HCT116 (cell line): ENCODE measurements at regions not wholly inside any gene's neighbourhood (a gene's known extent, or its start where the extent isn't known, plus 50 kb on each side); places are given as distances from the start of the nearest gene placed in this dataset.

ENCODE experiments used
- ATAC-seq: fragments of 200-7000 bp; cut with Tn5 transposase; 2 replicates; pipeline ENCODE4 v1.9.1; 2020; ENCODE audit warnings: mild to moderate bottlenecking, moderate library complexity
- BruUV-seq: library from RNA; stranded (reverse); fragments of 400-500 nt; replicated peaks from 2 replicates; lab custom pipeline; 2021; lab: Mats Ljungman, UMichigan
- CTCF ChIA-PET: fragments of 300-600 bp; sonication (Branson Sonifier 250); formaldehyde crosslinking; loops from one replicate; lab custom pipeline; 2021; ENCODE audit warnings: antibody characterized with exemption; lab: Charles Lee
- POLR2A ChIA-PET: fragments of 300-600, 350-600 bp; sonication (Branson Sonifier 250); formaldehyde crosslinking; loops from one replicate; lab custom pipeline; 2021; ENCODE audit warnings: antibody characterized with exemption; lab: Charles Lee
- RAD21 ChIA-PET, 2 experiments: fragments of 300-600 bp; sonication (Branson Sonifier 250); formaldehyde crosslinking; loops; one replicate each; lab custom pipeline; 2023; ENCODE audit warnings: low total read pairs in 2 of 2; ENCODE audit not compliant: uncharacterized antibody in 2 of 2, unreplicated experiment in 2 of 2, low non-redundant PET in 1 of 2; lab: Charles Lee
- DNase-seq: peaks from one replicate; pipeline ENCODE4 v3.0.0-alpha.2; 2010; ENCODE audit warnings: low read depth, low spot score
- H2AFZ ChIP-seq: fragments of 200-600 bp; shearing (Covaris generic), sonication (generic); 2 replicates; pipeline ENCODE4 v1.6.1; 2017; ENCODE audit warnings: low read depth, mixed run types, mixed read lengths, antibody characterized with exemption, low read length; ENCODE audit not compliant: poor library complexity, severe bottlenecking
- H3K27ac ChIP-seq: 2 replicates; pipeline ENCODE4 v1.5.1; 2012; ENCODE audit warnings: low read depth, low read length
- H3K27me3 ChIP-seq: fragments of 200-600 bp; sonication (generic); 2 replicates; pipeline ENCODE4 v1.6.1; 2016; ENCODE audit warnings: mixed run types, low read length, mixed read lengths; ENCODE audit not compliant: insufficient read depth
- H3K36me3 ChIP-seq, 2 experiments: fragments of 200-500 bp in 1 of 2; fragments of 200-600 bp in 1 of 2; sonication (Bioruptor generic) in 1 of 2; sonication (generic) in 1 of 2; 2 replicates each; pipeline versions ENCODE4 v1.5.1 to v1.6.1; 2014 to 2016; ENCODE audit warnings: low read length in 2 of 2, inconsistent platforms in 1 of 2, mixed read lengths in 1 of 2, mixed run types in 1 of 2; ENCODE audit not compliant: insufficient read depth in 2 of 2, control insufficient read depth in 1 of 2
- H3K4me1 ChIP-seq, 2 experiments: fragments of 200-600 bp in 1 of 2; sonication (generic) in 1 of 2; 2 replicates each; pipeline versions ENCODE4 v1.5.1 to v1.6.1; 2012 to 2017; ENCODE audit warnings: low read length in 2 of 2, inconsistent platforms in 1 of 2, mild to moderate bottlenecking in 1 of 2, mixed read lengths in 1 of 2, mixed run types in 1 of 2, moderate library complexity in 1 of 2; ENCODE audit not compliant: insufficient read depth in 2 of 2, control insufficient read depth in 1 of 2
- H3K4me2 ChIP-seq: fragments of 200-600 bp; sonication (generic); 2 replicates; pipeline ENCODE4 v1.6.1; 2017; ENCODE audit warnings: mixed run types, low read length, mixed read lengths
- H3K4me3 ChIP-seq, 2 experiments: fragments of 200-600 bp in 1 of 2; sonication (generic) in 1 of 2; replicated peaks in 1 of 2; 2 replicates each; pipeline ENCODE4 v1.5.1; 2011 to 2016; ENCODE audit warnings: low read length in 2 of 2, control low read depth in 1 of 2, low read depth in 1 of 2, mild to moderate bottlenecking in 1 of 2, mixed read lengths in 1 of 2, mixed run types in 1 of 2
- H3K79me2 ChIP-seq: fragments of 200-600 bp; sonication (generic); 2 replicates; pipeline ENCODE4 v1.6.1; 2017; ENCODE audit warnings: mild to moderate bottlenecking, mixed run types, low read length, moderate library complexity, mixed read lengths; ENCODE audit not compliant: insufficient read depth
- H3K9ac ChIP-seq: fragments of 200-600 bp; sonication (generic); 2 replicates; pipeline ENCODE4 v1.6.1; 2016; ENCODE audit warnings: low read length, mixed read lengths
- H3K9me2 ChIP-seq: fragments of 200-600 bp; sonication (generic), shearing (Covaris generic); 2 replicates; pipeline ENCODE4 v1.6.1; 2017; ENCODE audit warnings: mixed run types, mild to moderate bottlenecking, moderate library complexity; ENCODE audit not compliant: insufficient read depth
- H3K9me3 ChIP-seq, 2 experiments: fragments of 200-500 bp in 1 of 2; fragments of 200-600 bp in 1 of 2; sonication (Bioruptor generic) in 1 of 2; sonication (generic) in 1 of 2; 2 replicates each; pipeline ENCODE4 v1.6.1; 2014 to 2017; ENCODE audit warnings: low read length in 2 of 2, mixed read lengths in 2 of 2, inconsistent platforms in 1 of 2, low read depth in 1 of 2, mild to moderate bottlenecking in 1 of 2, mixed run types in 1 of 2, moderate library complexity in 1 of 2; ENCODE audit not compliant: control insufficient read depth in 1 of 2, insufficient read depth in 1 of 2
- H4K20me1 ChIP-seq: fragments of 200-600 bp; sonication (generic), shearing (Covaris generic); 2 replicates; pipeline ENCODE4 v1.6.1; 2017; ENCODE audit warnings: mixed run types, mild to moderate bottlenecking, moderate library complexity; ENCODE audit not compliant: insufficient read depth
- CBX3 ChIP-seq: IDR thresholded peaks from 2 replicates; pipeline ENCODE4 v1.6.1; 2012; ENCODE audit warnings: low read depth
- CEBPB ChIP-seq: IDR thresholded peaks from 2 replicates; pipeline ENCODE4 v1.6.1; 2012; ENCODE audit warnings: low read depth
- EGR1 ChIP-seq: IDR thresholded peaks from 2 replicates; pipeline ENCODE4 v1.6.1; 2012; ENCODE audit warnings: low read depth
- FOSL1 ChIP-seq: IDR thresholded peaks from 2 replicates; pipeline ENCODE4 v1.6.1; 2012; ENCODE audit warnings: low read depth
- RAD21 ChIP-seq: IDR thresholded peaks from 2 replicates; pipeline ENCODE4 v1.6.1; 2012; ENCODE audit warnings: low read depth, mild to moderate bottlenecking
- SIN3A ChIP-seq: IDR thresholded peaks from 2 replicates; pipeline ENCODE4 v1.6.1; 2012; ENCODE audit warnings: low read depth
- SP1 ChIP-seq: IDR thresholded peaks from 2 replicates; pipeline ENCODE4 v1.6.1; 2012; ENCODE audit warnings: low read depth
- SRF ChIP-seq: IDR thresholded peaks from 2 replicates; pipeline ENCODE4 v1.6.1; 2012; ENCODE audit warnings: low read depth
- TCF7L2 ChIP-seq: IDR thresholded peaks from 2 replicates; pipeline ENCODE4 v1.7.0; 2011; ENCODE audit warnings: borderline replicate concordance, inconsistent platforms; ENCODE audit not compliant: insufficient read depth, insufficient read length; ENCODE audit errors: extremely low read depth
- ZFX ChIP-seq: fragments of 450-650 bp; IDR thresholded peaks from 2 replicates; pipeline ENCODE4 v1.6.1; 2017
- ZNF274 ChIP-seq: fragments of 200-500 bp; sonication (Bioruptor generic); IDR thresholded peaks from 2 replicates; pipeline ENCODE4 v1.6.1; 2014; ENCODE audit warnings: mild to moderate bottlenecking, low read depth, low read length, inconsistent platforms
- intact Hi-C: fragments of 100-400 bp; cut with micrococcal nuclease; formaldehyde crosslinking; loops from 2 replicates; pipeline ENCODE4 v1.10.0; 2022
- TF ChIP-seq, protein P1 (sequence below), 3 experiments: fragments of 200-600 bp in 1 of 3; sonication (generic) in 1 of 3; IDR thresholded peaks in 2 of 3; conservative IDR thresholded peaks in 1 of 3; 2 replicates each; pipeline ENCODE4 v1.5.1; 2012 to 2017; ENCODE audit warnings: low read depth in 2 of 3, low read length in 2 of 3, antibody characterized with exemption in 1 of 3, borderline replicate concordance in 1 of 3, control low read depth in 1 of 3, mild to moderate bottlenecking in 1 of 3, mixed read lengths in 1 of 3, mixed run types in 1 of 3, moderate library complexity in 1 of 3; ENCODE audit not compliant: insufficient read depth in 1 of 3
- TF ChIP-seq, protein P2 (sequence below): IDR thresholded peaks from 2 replicates; pipeline ENCODE4 v1.6.1; 2011; ENCODE audit warnings: mild to moderate bottlenecking, low read length, moderate library complexity; ENCODE audit not compliant: insufficient replicate concordance; ENCODE audit errors: extremely low read depth

DNA sequence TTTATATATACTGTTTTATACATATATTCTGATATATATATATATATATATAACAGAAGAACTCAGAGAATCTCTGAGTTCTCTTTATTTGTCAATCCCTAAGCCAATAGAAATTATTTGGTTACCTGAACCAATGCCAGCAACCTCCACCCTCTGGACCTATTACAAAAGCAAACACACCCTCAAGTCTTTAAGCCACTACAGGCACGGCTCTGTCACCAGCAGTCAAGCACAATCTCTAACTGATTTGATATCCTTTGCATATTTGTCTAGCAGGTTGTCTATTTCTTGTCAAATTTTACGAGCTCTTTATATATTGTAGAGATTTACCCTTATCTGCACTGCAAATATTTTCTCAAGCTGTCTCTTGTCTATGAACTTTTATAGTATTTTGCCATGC is 66.6 kb upstream of the TOPAZ1 start:
- no peaks in the 10 kb centered on the region for H3K79me2 ChIP-seq
- H3K4me1 ChIP-seq: no peaks in the 10 kb centered on the region
- ATAC-seq (no peak), DNase-seq (no peak)
- H3K4me3 ChIP-seq: no peak overlapping the region
- H2AFZ ChIP-seq: no peak overlapping the region
- H4K20me1 ChIP-seq: no peaks in the 10 kb centered on the region
- ChIA-PET CTCF (no interaction called here), POLR2A (no interaction called here), RAD21 (no interaction called here)
- H3K9me3 ChIP-seq: no peaks in the 10 kb centered on the region
- TF ChIP-seq FOSL1: no peak
- no peak for TF ChIP-seq RAD21
- TF ChIP-seq, protein P1, sequence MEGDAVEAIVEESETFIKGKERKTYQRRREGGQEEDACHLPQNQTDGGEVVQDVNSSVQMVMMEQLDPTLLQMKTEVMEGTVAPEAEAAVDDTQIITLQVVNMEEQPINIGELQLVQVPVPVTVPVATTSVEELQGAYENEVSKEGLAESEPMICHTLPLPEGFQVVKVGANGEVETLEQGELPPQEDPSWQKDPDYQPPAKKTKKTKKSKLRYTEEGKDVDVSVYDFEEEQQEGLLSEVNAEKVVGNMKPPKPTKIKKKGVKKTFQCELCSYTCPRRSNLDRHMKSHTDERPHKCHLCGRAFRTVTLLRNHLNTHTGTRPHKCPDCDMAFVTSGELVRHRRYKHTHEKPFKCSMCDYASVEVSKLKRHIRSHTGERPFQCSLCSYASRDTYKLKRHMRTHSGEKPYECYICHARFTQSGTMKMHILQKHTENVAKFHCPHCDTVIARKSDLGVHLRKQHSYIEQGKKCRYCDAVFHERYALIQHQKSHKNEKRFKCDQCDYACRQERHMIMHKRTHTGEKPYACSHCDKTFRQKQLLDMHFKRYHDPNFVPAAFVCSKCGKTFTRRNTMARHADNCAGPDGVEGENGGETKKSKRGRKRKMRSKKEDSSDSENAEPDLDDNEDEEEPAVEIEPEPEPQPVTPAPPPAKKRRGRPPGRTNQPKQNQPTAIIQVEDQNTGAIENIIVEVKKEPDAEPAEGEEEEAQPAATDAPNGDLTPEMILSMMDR (IDR thresholded peaks at IDR 0.05 in 2 of 3, conservative IDR thresholded peaks at IDR 0.05 in 1 of 3; ENCODE audit: borderline replicate concordance in 1 of 3, insufficient read depth in 1 of 3, low read depth in 2 of 3, low read length in 2 of 3): no peak
- no peak for TF ChIP-seq ZFX
- TF ChIP-seq CBX3: no peak
- TF ChIP-seq SP1: no peak
- no peak for TF ChIP-seq SRF
- no peaks in the 10 kb centered on the region for H3K9me2 ChIP-seq
- no peaks in the 10 kb centered on the region for H3K36me3 ChIP-seq
- BruUV-seq: no TSS peak
- H3K9ac ChIP-seq: no peak overlapping the region
- intact Hi-C loops: no loop called here
- no peak overlapping the region for H3K4me2 ChIP-seq
- H3K27me3 ChIP-seq: peaks cover 13% of the 10 kb centered on the region
- no peak overlapping the region for H3K27ac ChIP-seq

DNA sequence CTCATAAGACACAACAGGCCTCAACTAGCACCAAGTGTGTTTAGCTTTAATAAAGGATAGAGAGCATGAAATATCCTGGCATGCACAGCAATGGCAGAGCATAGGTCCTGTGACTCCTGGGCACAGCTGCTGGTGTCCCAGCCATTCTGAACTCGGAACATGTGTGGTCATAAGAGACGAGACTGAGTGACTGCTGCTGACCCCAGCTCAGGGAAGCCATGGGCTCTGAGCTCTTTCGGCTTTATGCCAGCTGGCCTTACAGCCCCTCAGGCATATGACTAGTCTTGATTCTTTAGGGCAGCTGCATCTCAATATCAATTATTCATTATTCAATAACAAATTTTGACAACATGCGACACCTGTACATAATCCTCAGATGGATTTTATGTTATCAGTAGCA is 62.4 kb upstream of the TOPAZ1 start:
- Histone ChIP-seq H2AFZ (no peak overlapping the region), H3K4me1 (no peaks in the 10 kb centered on the region), H3K79me2 (no peaks in the 10 kb centered on the region), H3K4me3 (no peak overlapping the region), H3K4me2 (no peak overlapping the region), H3K9me3 (no peaks in the 10 kb centered on the region), H3K9me2 (no peaks in the 10 kb centered on the region), H3K36me3 (no peaks in the 10 kb centered on the region), H3K27me3 (peaks cover 16% of the 10 kb centered on the region; the same call in 1 of the 2 replicates), H4K20me1 (no peaks in the 10 kb centered on the region), H3K27ac (no peak overlapping the region), H3K9ac (no peak overlapping the region)
- BruUV-seq: no TSS peak
- intact Hi-C loops: no loop called here
- no peak for DNase-seq
- ATAC-seq: no peak
- RAD21 ChIA-PET: no interaction called here
- POLR2A ChIA-PET: interaction anchor here (1.0 kb wide), 1 partner anchor 9 kb away, joined by 3 read pairs; no protein-coding TSS in a partner anchor
- CTCF ChIA-PET: no interaction called here
- TF ChIP-seq, protein P2, sequence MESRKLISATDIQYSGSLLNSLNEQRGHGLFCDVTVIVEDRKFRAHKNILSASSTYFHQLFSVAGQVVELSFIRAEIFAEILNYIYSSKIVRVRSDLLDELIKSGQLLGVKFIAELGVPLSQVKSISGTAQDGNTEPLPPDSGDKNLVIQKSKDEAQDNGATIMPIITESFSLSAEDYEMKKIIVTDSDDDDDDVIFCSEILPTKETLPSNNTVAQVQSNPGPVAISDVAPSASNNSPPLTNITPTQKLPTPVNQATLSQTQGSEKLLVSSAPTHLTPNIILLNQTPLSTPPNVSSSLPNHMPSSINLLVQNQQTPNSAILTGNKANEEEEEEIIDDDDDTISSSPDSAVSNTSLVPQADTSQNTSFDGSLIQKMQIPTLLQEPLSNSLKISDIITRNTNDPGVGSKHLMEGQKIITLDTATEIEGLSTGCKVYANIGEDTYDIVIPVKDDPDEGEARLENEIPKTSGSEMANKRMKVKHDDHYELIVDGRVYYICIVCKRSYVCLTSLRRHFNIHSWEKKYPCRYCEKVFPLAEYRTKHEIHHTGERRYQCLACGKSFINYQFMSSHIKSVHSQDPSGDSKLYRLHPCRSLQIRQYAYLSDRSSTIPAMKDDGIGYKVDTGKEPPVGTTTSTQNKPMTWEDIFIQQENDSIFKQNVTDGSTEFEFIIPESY: no peak
- TF ChIP-seq, protein P1 (IDR thresholded peaks at IDR 0.05 in 2 of 3, conservative IDR thresholded peaks at IDR 0.05 in 1 of 3; ENCODE audit: borderline replicate concordance in 1 of 3, insufficient read depth in 1 of 3, low read depth in 2 of 3, low read length in 2 of 3): no peak
- TF ChIP-seq SIN3A: no peak
- no peak for TF ChIP-seq ZNF274
- TF ChIP-seq SRF: no peak
- TF ChIP-seq TCF7L2: no peak
- no peak for TF ChIP-seq EGR1
- no peak for TF ChIP-seq RAD21
- no peak for TF ChIP-seq CEBPB
